IMR-90 (cell line): ENCODE measurements at regions not wholly inside any gene's neighbourhood (a gene's known extent, or its start where the extent isn't known, plus 50 kb on each side); places are given as distances from the start of the nearest gene placed in this dataset.

Experiments used
- BHLHE40 ChIP-seq: fragments of 150-350 bp; IDR thresholded peaks from 2 replicates; pipeline ENCODE4 v1.6.1; 2016; ENCODE audit warnings: mild to moderate bottlenecking, low read depth, low read length
- CEBPB ChIP-seq: IDR thresholded peaks from 2 replicates; pipeline ENCODE4 v1.6.1; 2012; ENCODE audit warnings: low read depth, low read length, improper control_type of control experiment
- FOS ChIP-seq: fragments of 150-350 bp; IDR thresholded peaks from 2 replicates; pipeline ENCODE4 v1.6.1; 2016; ENCODE audit warnings: low read depth, low read length
- MAFK ChIP-seq: IDR thresholded peaks from 2 replicates; pipeline ENCODE4 v1.6.1; 2012; ENCODE audit warnings: low read depth, low read length, improper control_type of control experiment
- MAZ ChIP-seq: IDR thresholded peaks from 2 replicates; pipeline ENCODE4 v1.6.1; 2012; ENCODE audit warnings: low read depth, mild to moderate bottlenecking, low read length, improper control_type of control experiment, moderate library complexity, borderline replicate concordance
- NFE2L2 ChIP-seq: fragments of 150-350 bp; IDR thresholded peaks from 2 replicates; pipeline ENCODE4 v1.6.1; 2016; ENCODE audit warnings: low read depth, mild to moderate bottlenecking, low read length
- POLR2A ChIP-seq: IDR thresholded peaks from 2 replicates; pipeline ENCODE4 v1.6.1; 2012; ENCODE audit warnings: mild to moderate bottlenecking, low read depth, low read length
- RAD21 ChIP-seq: IDR thresholded peaks from 2 replicates; pipeline ENCODE4 v1.6.1; 2012; ENCODE audit warnings: low read length, improper control_type of control experiment
- RCOR1 ChIP-seq: IDR thresholded peaks from 2 replicates; pipeline ENCODE4 v1.6.1; 2012; ENCODE audit warnings: mild to moderate bottlenecking, low read length, improper control_type of control experiment; ENCODE audit not compliant: insufficient replicate concordance
- RFX5 ChIP-seq: IDR thresholded peaks from 2 replicates; pipeline ENCODE4 v1.8.0; 2012; ENCODE audit warnings: low read depth, mild to moderate bottlenecking, low read length, moderate library complexity
- SMC3 ChIP-seq: fragments of 150-350 bp; IDR thresholded peaks from 2 replicates; pipeline ENCODE4 v1.6.1; 2016; ENCODE audit warnings: low read depth, mild to moderate bottlenecking, antibody characterized with exemption, low read length, moderate library complexity
- TF ChIP-seq, protein P1 (sequence below): conservative IDR thresholded peaks from 2 replicates; pipeline ENCODE4 v1.5.1; 2012; ENCODE audit warnings: mild to moderate bottlenecking, low read depth, low read length, improper control_type of control experiment

DNA sequence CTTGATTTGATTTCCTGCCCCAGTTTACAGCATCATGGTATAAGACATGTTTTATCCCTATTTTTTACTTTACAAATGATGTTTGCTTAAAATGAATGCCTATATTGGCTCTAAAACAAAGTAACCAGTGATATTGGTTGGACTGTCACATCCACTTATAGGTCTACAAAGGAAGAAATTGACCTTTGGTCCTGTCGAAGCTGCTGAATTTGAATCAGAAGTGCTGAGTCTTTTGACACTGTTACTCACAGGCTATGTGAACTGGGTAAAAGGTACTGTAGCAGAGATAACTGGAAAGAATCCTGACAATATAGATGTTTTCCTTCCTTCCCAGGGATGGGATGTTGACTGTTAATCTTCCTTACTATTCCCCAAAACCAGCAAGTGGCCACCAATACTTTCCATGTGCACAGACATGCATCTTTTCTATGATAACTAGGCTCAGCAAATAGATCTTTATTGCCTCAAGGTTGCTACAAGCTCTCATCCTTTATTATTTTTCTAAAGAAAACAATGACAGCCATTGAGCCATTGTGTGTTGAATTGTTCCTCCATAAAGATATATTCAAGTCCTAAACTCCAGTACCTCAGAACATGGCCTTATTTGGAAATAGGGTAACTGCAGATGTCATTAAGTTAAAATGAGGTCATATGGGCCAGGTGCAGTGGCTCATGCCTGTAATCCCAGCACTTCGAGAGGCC lies 175.9 kb upstream of the NR5A2 start:
- TF ChIP-seq RCOR1 (no peak), RAD21 (no peak), NFE2L2 (no peak), POLR2A (no peak), RFX5 (no peak), BHLHE40 (no peak), SMC3 (no peak), FOS (no peak), MAFK (no peak), CEBPB (no peak), MAZ (no peak)
- TF ChIP-seq, protein P1, sequence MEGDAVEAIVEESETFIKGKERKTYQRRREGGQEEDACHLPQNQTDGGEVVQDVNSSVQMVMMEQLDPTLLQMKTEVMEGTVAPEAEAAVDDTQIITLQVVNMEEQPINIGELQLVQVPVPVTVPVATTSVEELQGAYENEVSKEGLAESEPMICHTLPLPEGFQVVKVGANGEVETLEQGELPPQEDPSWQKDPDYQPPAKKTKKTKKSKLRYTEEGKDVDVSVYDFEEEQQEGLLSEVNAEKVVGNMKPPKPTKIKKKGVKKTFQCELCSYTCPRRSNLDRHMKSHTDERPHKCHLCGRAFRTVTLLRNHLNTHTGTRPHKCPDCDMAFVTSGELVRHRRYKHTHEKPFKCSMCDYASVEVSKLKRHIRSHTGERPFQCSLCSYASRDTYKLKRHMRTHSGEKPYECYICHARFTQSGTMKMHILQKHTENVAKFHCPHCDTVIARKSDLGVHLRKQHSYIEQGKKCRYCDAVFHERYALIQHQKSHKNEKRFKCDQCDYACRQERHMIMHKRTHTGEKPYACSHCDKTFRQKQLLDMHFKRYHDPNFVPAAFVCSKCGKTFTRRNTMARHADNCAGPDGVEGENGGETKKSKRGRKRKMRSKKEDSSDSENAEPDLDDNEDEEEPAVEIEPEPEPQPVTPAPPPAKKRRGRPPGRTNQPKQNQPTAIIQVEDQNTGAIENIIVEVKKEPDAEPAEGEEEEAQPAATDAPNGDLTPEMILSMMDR = no peak
